HG03342 (cell line): ENCODE measurements at regions not wholly inside any gene's neighbourhood (a gene's known extent, or its start where the extent isn't known, plus 50 kb on each side); places are given as distances from the start of the nearest gene placed in this dataset.
A peak's percentile ranks its signal among the peaks of the same experiment; 100 is the strongest.

ENCODE experiments used
- ATAC-seq: cut with Tn5 transposase; IDR thresholded peaks from one replicate; pipeline ENCODE4 v1.9.1; 2021; ENCODE audit warnings: mild to moderate bottlenecking, moderate library complexity; ENCODE audit not compliant: unreplicated experiment

- no peak for ATAC-seq
Measured at GRCh38 chr2:94939349-94939748, 68.1 kb downstream of the TEKT4 start.

- no peak for ATAC-seq
Measured at GRCh38 chr2:94947097-94948016, 76.1 kb downstream of the TEKT4 start.

- no peak for ATAC-seq
Measured at GRCh38 chr2:94955702-94956101, 69.8 kb upstream of the MAL start.

GRCh38 chr2:94956797-94957391, 68.6 kb upstream of the MAL start:
- ATAC-seq = peak; percentile 61

- no peak for ATAC-seq
Measured at GRCh38 chr2:94958245-94958644, 67.3 kb upstream of the MAL start.

GRCh38 chr2:94960266-94960665, 65.2 kb upstream of the MAL start:
- ATAC-seq = no peak

GRCh38 chr2:94960751-94961150, 64.8 kb upstream of the MAL start:
- ATAC-seq = no peak

GRCh38 chr2:94964193-94964592, 61.3 kb upstream of the MAL start:
- ATAC-seq = no peak

GRCh38 chr2:94966689-94967088, 58.8 kb upstream of the MAL start:
- ATAC-seq = no peak

- no peak for ATAC-seq
Measured at GRCh38 chr2:94970353-94970752, 55.2 kb upstream of the MAL start.
